ENCODE measurements at regions not wholly inside any gene's neighbourhood (a gene's known extent, or its start where the extent isn't known, plus 50 kb on each side); places are given as distances from the start of the nearest gene placed in this dataset.

DNA sequence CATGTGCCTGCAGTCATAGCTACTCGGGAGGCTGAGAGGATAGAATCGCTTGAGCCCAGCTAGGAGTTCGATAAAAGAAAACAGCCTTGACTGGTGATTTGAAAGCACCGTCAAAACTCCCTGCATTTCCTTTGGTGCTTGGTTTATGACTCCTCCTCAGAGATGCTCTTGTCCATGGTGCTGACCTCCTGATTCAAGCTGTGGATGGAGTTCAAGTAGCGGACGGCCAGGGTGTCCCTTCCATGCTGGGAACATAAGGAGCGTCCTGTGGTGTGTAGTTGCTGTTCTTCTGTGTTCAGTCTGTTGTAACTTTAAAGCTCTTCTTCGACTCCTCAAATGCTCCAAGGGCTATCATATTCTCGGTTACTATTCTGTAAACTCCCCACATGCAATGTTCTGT lies 382.5 kb upstream of the KIAA1217 start:
- Histone ChIP-seq H3K4me3 (no peak overlapping the region), H3K36me3 (no peaks in the 10 kb centered on the region), H3K4me1 (replicated peaks) (no peaks in the 10 kb centered on the region), H3K27me3 (replicated peaks; ENCODE audit: insufficient read depth) (no peaks in the 10 kb centered on the region), H3K27ac (no peak overlapping the region), H3K9me3 (no peaks in the 10 kb centered on the region)
- WGBS = 36% methylated on average over 9 of the region's 9 CpGs
- peak; percentile 8 for DNase-seq (ENCODE audit: low spot score)
- no peak for TF ChIP-seq POLR2A (IDR thresholded peaks at IDR 0.05)
- TF ChIP-seq, protein P1, sequence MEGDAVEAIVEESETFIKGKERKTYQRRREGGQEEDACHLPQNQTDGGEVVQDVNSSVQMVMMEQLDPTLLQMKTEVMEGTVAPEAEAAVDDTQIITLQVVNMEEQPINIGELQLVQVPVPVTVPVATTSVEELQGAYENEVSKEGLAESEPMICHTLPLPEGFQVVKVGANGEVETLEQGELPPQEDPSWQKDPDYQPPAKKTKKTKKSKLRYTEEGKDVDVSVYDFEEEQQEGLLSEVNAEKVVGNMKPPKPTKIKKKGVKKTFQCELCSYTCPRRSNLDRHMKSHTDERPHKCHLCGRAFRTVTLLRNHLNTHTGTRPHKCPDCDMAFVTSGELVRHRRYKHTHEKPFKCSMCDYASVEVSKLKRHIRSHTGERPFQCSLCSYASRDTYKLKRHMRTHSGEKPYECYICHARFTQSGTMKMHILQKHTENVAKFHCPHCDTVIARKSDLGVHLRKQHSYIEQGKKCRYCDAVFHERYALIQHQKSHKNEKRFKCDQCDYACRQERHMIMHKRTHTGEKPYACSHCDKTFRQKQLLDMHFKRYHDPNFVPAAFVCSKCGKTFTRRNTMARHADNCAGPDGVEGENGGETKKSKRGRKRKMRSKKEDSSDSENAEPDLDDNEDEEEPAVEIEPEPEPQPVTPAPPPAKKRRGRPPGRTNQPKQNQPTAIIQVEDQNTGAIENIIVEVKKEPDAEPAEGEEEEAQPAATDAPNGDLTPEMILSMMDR (IDR thresholded peaks at IDR 0.05) = no peak
- no peak for TF ChIP-seq POLR2AphosphoS5 (IDR thresholded peaks at IDR 0.05)
- intact Hi-C loops (cut with DNase I) = no loop called here

DNA sequence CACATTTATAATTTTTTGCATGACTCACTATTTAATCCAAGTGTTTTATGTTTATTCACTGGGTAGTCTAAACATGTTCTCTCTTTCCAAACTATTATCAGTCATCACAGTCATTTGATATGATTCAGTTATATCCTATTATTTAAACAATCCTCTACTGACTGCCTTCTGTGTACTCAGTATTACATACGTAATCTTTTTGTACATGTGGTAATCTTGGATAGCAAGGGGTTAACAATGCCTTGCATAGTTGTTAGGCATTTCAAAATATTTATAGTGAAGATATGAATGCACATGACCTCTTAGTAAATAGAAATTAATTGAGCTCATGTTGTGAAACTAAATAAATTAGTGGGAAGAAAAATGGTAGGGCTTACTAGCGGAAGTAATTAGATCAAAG lies 379.4 kb upstream of the KIAA1217 start:
- WGBS = 46% methylated on average over 2 of the region's 2 CpGs
- Histone ChIP-seq H3K27ac (no peak overlapping the region), H3K9me3 (no peaks in the 10 kb centered on the region), H3K4me1 (replicated peaks) (no peaks in the 10 kb centered on the region), H3K27me3 (replicated peaks; ENCODE audit: insufficient read depth) (no peaks in the 10 kb centered on the region), H3K36me3 (no peaks in the 10 kb centered on the region), H3K4me3 (no peak overlapping the region)
- no peak for DNase-seq (ENCODE audit: low spot score)
- intact Hi-C loops (cut with DNase I) = no loop called here
- TF ChIP-seq POLR2AphosphoS5 (IDR thresholded peaks at IDR 0.05) (no peak), POLR2A (IDR thresholded peaks at IDR 0.05) (no peak)
- TF ChIP-seq, protein P1 (IDR thresholded peaks at IDR 0.05) = no peak

DNA sequence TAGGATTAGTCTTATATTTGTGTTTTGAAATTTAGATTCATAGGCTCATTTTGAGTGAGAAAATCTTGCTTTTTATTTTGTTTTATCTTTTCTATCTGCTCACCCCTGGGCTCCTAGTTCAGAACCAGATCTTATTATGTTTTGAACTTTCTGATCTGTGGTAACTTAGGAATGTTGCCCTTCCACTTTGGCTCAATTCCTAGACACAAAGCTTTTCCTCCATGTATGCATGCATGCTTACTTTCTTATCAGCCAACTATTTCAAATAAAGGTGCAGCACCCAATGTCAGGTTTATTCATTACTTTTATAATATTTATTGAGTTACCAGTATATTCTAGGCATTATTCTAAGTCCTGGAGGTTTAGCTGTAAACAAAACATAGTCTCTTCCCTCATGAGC lies 374.8 kb upstream of the KIAA1217 start:
- TF ChIP-seq, protein P1 (IDR thresholded peaks at IDR 0.05) = no peak
- TF ChIP-seq POLR2AphosphoS5 (IDR thresholded peaks at IDR 0.05) (no peak), POLR2A (IDR thresholded peaks at IDR 0.05) (no peak)
- intact Hi-C loops (cut with DNase I) = no loop called here
- Histone ChIP-seq H3K4me1 (replicated peaks) (no peaks in the 10 kb centered on the region), H3K36me3 (no peaks in the 10 kb centered on the region), H3K9me3 (no peaks in the 10 kb centered on the region), H3K27me3 (replicated peaks; ENCODE audit: insufficient read depth) (no peaks in the 10 kb centered on the region), H3K27ac (no peak overlapping the region), H3K4me3 (no peak overlapping the region)
- DNase-seq (ENCODE audit: low spot score) = no peak

DNA sequence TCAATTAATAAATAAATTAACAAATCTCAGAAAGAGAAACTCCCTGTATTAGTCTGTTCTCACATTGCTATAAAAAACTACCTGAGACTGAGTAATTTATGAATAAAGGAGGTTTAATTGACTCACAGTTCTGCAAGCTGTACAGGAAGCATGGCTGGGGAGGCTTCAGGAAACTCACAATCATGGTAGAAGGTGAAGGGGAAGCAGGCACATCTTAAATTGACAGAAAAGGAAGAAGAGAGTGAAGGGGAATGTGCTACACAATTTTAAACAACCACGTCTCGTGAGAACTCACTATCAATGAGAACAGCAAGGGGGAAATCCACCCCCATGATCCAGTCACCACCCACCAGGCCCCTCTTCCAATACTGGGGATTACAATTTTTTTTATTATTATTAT lies 358.3 kb upstream of the KIAA1217 start:
- H3K27ac ChIP-seq = no peak overlapping the region
- no peaks in the 10 kb centered on the region for H3K4me1 ChIP-seq (replicated peaks)
- no peak for TF ChIP-seq POLR2AphosphoS5 (IDR thresholded peaks at IDR 0.05)
- TF ChIP-seq, protein P1 (IDR thresholded peaks at IDR 0.05) = no peak
- no peak for TF ChIP-seq POLR2A (IDR thresholded peaks at IDR 0.05)
- DNase-seq (ENCODE audit: low spot score) = no peak
- H3K9me3 ChIP-seq = no peaks in the 10 kb centered on the region
- H3K27me3 ChIP-seq (replicated peaks; ENCODE audit: insufficient read depth) = no peaks in the 10 kb centered on the region
- H3K36me3 ChIP-seq = no peaks in the 10 kb centered on the region
- intact Hi-C loops (cut with DNase I) = no loop called here
- WGBS = 79% methylated on average over 2 of the region's 2 CpGs
- H3K4me3 ChIP-seq = no peak overlapping the region

DNA sequence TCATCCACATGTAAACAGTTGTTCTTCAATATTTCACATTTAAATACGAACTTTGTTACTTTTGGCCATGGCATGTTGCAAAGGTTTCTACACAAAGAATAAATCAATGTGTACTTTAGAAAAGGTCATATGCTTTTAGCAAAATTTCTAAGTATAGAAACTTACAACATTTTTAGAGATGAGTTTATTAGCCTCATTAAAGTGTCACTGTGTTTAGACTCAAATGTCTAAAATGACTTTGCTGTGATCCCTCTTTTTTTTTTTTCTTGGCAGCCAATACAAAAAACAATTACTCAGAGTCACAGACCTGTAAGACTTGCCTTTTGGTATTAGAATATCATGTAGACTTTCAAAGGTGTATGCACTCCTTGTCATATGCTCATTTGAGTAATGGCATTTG lies 349.3 kb upstream of the KIAA1217 start:
- no peak overlapping the region for H3K4me3 ChIP-seq
- H3K27ac ChIP-seq = no peak overlapping the region
- H3K36me3 ChIP-seq = no peaks in the 10 kb centered on the region
- no peak for DNase-seq (ENCODE audit: low spot score)
- no peaks in the 10 kb centered on the region for H3K4me1 ChIP-seq (replicated peaks)
- intact Hi-C loops (cut with DNase I) = no loop called here
- no peaks in the 10 kb centered on the region for H3K9me3 ChIP-seq
- no peaks in the 10 kb centered on the region for H3K27me3 ChIP-seq (replicated peaks; ENCODE audit: insufficient read depth)
- WGBS = 48% methylated on average over 1 of the region's 1 CpG
- TF ChIP-seq POLR2AphosphoS5 (IDR thresholded peaks at IDR 0.05) (no peak), POLR2A (IDR thresholded peaks at IDR 0.05) (no peak)
- TF ChIP-seq, protein P1 (IDR thresholded peaks at IDR 0.05) = no peak

Data from prostate gland (tissue), 2 donors.